ENCODE measurements at regions not wholly inside any gene's neighbourhood (a gene's known extent, or its start where the extent isn't known, plus 50 kb on each side); places are given as distances from the start of the nearest gene placed in this dataset.

GRCh38 chr20:48156951-48157700 lies 371.8 kb upstream of the SULF2 start:
- TF ChIP-seq, protein P1, sequence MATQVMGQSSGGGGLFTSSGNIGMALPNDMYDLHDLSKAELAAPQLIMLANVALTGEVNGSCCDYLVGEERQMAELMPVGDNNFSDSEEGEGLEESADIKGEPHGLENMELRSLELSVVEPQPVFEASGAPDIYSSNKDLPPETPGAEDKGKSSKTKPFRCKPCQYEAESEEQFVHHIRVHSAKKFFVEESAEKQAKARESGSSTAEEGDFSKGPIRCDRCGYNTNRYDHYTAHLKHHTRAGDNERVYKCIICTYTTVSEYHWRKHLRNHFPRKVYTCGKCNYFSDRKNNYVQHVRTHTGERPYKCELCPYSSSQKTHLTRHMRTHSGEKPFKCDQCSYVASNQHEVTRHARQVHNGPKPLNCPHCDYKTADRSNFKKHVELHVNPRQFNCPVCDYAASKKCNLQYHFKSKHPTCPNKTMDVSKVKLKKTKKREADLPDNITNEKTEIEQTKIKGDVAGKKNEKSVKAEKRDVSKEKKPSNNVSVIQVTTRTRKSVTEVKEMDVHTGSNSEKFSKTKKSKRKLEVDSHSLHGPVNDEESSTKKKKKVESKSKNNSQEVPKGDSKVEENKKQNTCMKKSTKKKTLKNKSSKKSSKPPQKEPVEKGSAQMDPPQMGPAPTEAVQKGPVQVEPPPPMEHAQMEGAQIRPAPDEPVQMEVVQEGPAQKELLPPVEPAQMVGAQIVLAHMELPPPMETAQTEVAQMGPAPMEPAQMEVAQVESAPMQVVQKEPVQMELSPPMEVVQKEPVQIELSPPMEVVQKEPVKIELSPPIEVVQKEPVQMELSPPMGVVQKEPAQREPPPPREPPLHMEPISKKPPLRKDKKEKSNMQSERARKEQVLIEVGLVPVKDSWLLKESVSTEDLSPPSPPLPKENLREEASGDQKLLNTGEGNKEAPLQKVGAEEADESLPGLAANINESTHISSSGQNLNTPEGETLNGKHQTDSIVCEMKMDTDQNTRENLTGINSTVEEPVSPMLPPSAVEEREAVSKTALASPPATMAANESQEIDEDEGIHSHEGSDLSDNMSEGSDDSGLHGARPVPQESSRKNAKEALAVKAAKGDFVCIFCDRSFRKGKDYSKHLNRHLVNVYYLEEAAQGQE (IDR thresholded peaks at IDR 0.05; ENCODE audit: low read depth, low read length) = no peak
- TF ChIP-seq, protein P2, sequence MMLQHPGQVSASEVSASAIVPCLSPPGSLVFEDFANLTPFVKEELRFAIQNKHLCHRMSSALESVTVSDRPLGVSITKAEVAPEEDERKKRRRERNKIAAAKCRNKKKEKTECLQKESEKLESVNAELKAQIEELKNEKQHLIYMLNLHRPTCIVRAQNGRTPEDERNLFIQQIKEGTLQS (IDR thresholded peaks at IDR 0.05; ENCODE audit: borderline replicate concordance, extremely low read depth, low read depth, low read length) = no peak
- no peak for TF ChIP-seq CTCF (IDR thresholded peaks at IDR 0.05 in 2 of 3, conservative IDR thresholded peaks at IDR 0.05 in 1 of 3; ENCODE audit: control insufficient read depth in 2 of 3, extremely low read depth in 1 of 3, insufficient read depth in 1 of 3, low read depth in 3 of 3, low read length in 3 of 3)
